ENCODE measurements at regions not wholly inside any gene's neighbourhood (a gene's known extent, or its start where the extent isn't known, plus 50 kb on each side); places are given as distances from the start of the nearest gene placed in this dataset.
A peak's percentile ranks its signal among the peaks of the same experiment; 100 is the strongest.

GRCh38 chrX:107324493-107325310 is 118.3 kb downstream of the DNAAF6 start:
- intact Hi-C loops (cut with DNase I): no loop called here
- peak in 3 of 4 donors; percentile 21 to 46 (median 35) for ATAC-seq
- WGBS (ENCODE audit: insufficient coverage, low coverage, low lambda C conversion rate, missing lambda C conversion rate): 9% methylated on average over 6 of the region's 23 CpGs

GRCh38 chrX:107325467-107325866 is 119.1 kb downstream of the DNAAF6 start:
- H3K27ac ChIP-seq: no peak overlapping the region
- no peaks in the 10 kb centered on the region for H3K9me3 ChIP-seq
- no peaks in the 10 kb centered on the region for H3K36me3 ChIP-seq
- no peak for TF ChIP-seq CTCF (IDR thresholded peaks at IDR 0.05)
- no peak for TF ChIP-seq POLR2A (IDR thresholded peaks at IDR 0.05)
- no peak for ATAC-seq
- DNase-seq: no peak
- 72% methylated on average over 3 of the region's 9 CpGs for WGBS (ENCODE audit: insufficient coverage, low coverage, low lambda C conversion rate, missing lambda C conversion rate)
- no peak overlapping the region for H3K4me3 ChIP-seq
- no peaks in the 10 kb centered on the region for H3K4me1 ChIP-seq
- H3K27me3 ChIP-seq: no peaks in the 10 kb centered on the region
- intact Hi-C loops (cut with DNase I): no loop called here

More at GRCh38 chrX:107324493-107325310, 118.3 kb downstream of the DNAAF6 start:
- Histone ChIP-seq H3K9me3 (no peaks in the 10 kb centered on the region), H3K27me3 (no peaks in the 10 kb centered on the region), H3K4me3 (no peak overlapping the region), H3K27ac (no peak overlapping the region), H3K36me3 (no peaks in the 10 kb centered on the region), H3K4me1 (no peaks in the 10 kb centered on the region)
- TF ChIP-seq CTCF (IDR thresholded peaks at IDR 0.05) (peak in 1 of 4 donors; percentile 16), POLR2A (IDR thresholded peaks at IDR 0.05) (no peak)
- DNase-seq: peak in 2 of 3 donors; percentile 33 to 56

- Histone ChIP-seq H3K9me3 (no peaks in the 10 kb centered on the region), H3K27me3 (peaks cover 0 to 11% of the 10 kb centered on the region in 2 donors), H3K4me3 (no peak overlapping the region), H3K4me1 (no peaks in the 10 kb centered on the region), H3K27ac (no peak overlapping the region), H3K36me3 (no peaks in the 10 kb centered on the region)
- no peak for ATAC-seq
- intact Hi-C loops (cut with DNase I): no loop called here
- DNase-seq: no peak
- TF ChIP-seq POLR2A (IDR thresholded peaks at IDR 0.05): no peak
- TF ChIP-seq CTCF (IDR thresholded peaks at IDR 0.05): no peak
- 40% methylated on average over 4 of the region's 4 CpGs for WGBS (ENCODE audit: insufficient coverage, low coverage, low lambda C conversion rate, missing lambda C conversion rate)
Observed at GRCh38 chrX:107348051-107348450, 101.4 kb upstream of the FRMPD3 start.

GRCh38 chrX:107348990-107349389 is 100.5 kb upstream of the FRMPD3 start:
- Histone ChIP-seq H3K4me3 (no peak overlapping the region), H3K9me3 (no peaks in the 10 kb centered on the region), H3K36me3 (no peaks in the 10 kb centered on the region), H3K27ac (no peak overlapping the region), H3K4me1 (no peaks in the 10 kb centered on the region), H3K27me3 (peaks cover 0 to 11% of the 10 kb centered on the region in 2 donors)
- no peak for DNase-seq
- TF ChIP-seq POLR2A (IDR thresholded peaks at IDR 0.05) (no peak), CTCF (IDR thresholded peaks at IDR 0.05) (no peak)
- intact Hi-C loops (cut with DNase I): no loop called here
- WGBS (ENCODE audit: insufficient coverage, low coverage, low lambda C conversion rate, missing lambda C conversion rate): no CpG with 5 or more reads among the region's 1 CpG
- ATAC-seq: no peak
